Keratinocyte (primary cell): ENCODE measurements at regions not wholly inside any gene's neighbourhood (a gene's known extent, or its start where the extent isn't known, plus 50 kb on each side); places are given as distances from the start of the nearest gene placed in this dataset.
A peak's percentile ranks its signal among the peaks of the same experiment; 100 is the strongest.

Source experiments
- DNase-seq: peaks from one replicate; pipeline ENCODE4 v3.0.0-alpha.2; 2011; ENCODE audit warnings: low read depth, missing footprints, low spot score
- FAIRE-seq: peaks from 2 replicates; lab custom pipeline; 2011; peaks lifted over from hg19 to GRCh38; lab: Jason Lieb, UNC
- H2AFZ ChIP-seq: 2 replicates; pipeline ENCODE4 v1.6.0; 2012; ENCODE audit warnings: low read length, control low read depth, inconsistent platforms; ENCODE audit not compliant: control insufficient read depth
- H3K27ac ChIP-seq: 2 replicates; pipeline ENCODE4 v1.5.1; 2011; ENCODE audit warnings: low read length; ENCODE audit not compliant: control insufficient read depth, insufficient read depth
- H3K27me3 ChIP-seq: 3 replicates; pipeline ENCODE4 v1.6.0; 2011; ENCODE audit warnings: low read length; ENCODE audit not compliant: control insufficient read depth, insufficient read depth; ENCODE audit errors: extremely low read depth
- H3K36me3 ChIP-seq, 2 experiments: 2 replicates in 1 of 2; 3 replicates in 1 of 2; pipeline ENCODE4 v1.5.1; 2011; ENCODE audit warnings: low read length in 2 of 2, mild to moderate bottlenecking in 1 of 2; ENCODE audit not compliant: control insufficient read depth in 2 of 2, insufficient read depth in 2 of 2; ENCODE audit errors: extremely low read depth in 1 of 2
- H3K4me1 ChIP-seq: 3 replicates; pipeline ENCODE4 v1.5.1; 2011; ENCODE audit warnings: low read length; ENCODE audit not compliant: control insufficient read depth, insufficient read depth; ENCODE audit errors: extremely low read depth
- H3K4me2 ChIP-seq: 3 replicates; pipeline ENCODE4 v1.6.0; 2011; ENCODE audit warnings: low read depth, low read length; ENCODE audit not compliant: control insufficient read depth, insufficient read depth; ENCODE audit errors: extremely low read depth
- H3K4me3 ChIP-seq, 3 experiments: fragments of 200-600 bp in 1 of 3; sonication (generic) in 1 of 3; 2 replicates in 2 of 3; 3 replicates in 1 of 3; pipeline ENCODE4 v1.5.1; 2011 to 2016; ENCODE audit warnings: low read length in 3 of 3, mild to moderate bottlenecking in 3 of 3, control low read depth in 2 of 3, inconsistent platforms in 1 of 3, low read depth in 1 of 3, mixed read lengths in 1 of 3, mixed run types in 1 of 3, moderate library complexity in 1 of 3; ENCODE audit not compliant: control insufficient read depth in 2 of 3, insufficient read depth in 2 of 3; ENCODE audit errors: extremely low read depth in 1 of 3
- H3K79me2 ChIP-seq: 2 replicates; pipeline ENCODE4 v1.6.0; 2012; ENCODE audit warnings: low read length; ENCODE audit not compliant: control insufficient read depth, insufficient read depth
- H3K9ac ChIP-seq: 3 replicates; pipeline ENCODE4 v1.6.0; 2011; ENCODE audit warnings: low read length; ENCODE audit not compliant: control insufficient read depth, insufficient read depth; ENCODE audit errors: extremely low read depth
- H3K9me1 ChIP-seq: 3 replicates; pipeline ENCODE4 v1.6.0; 2011; ENCODE audit warnings: low read length; ENCODE audit not compliant: control insufficient read depth, insufficient read depth; ENCODE audit errors: extremely low read depth
- H3K9me3 ChIP-seq: 2 replicates; pipeline ENCODE4 v1.5.1; 2012; ENCODE audit warnings: low read depth, low read length; ENCODE audit not compliant: control insufficient read depth
- H4K20me1 ChIP-seq: 3 replicates; pipeline ENCODE4 v1.6.0; 2011; ENCODE audit warnings: low read length; ENCODE audit not compliant: control insufficient read depth, insufficient read depth; ENCODE audit errors: extremely low read depth
- CTCF ChIP-seq, 3 experiments: IDR thresholded peaks in 1 of 3; conservative IDR thresholded peaks in 1 of 3; optimal IDR thresholded peaks in 1 of 3; 2 replicates in 2 of 3; 3 replicates in 1 of 3; pipeline versions ENCODE3 to v1.5.1; 2011; ENCODE audit warnings: low read length in 3 of 3, mild to moderate bottlenecking in 3 of 3, moderate library complexity in 2 of 3, control low read depth in 1 of 3, inconsistent platforms in 1 of 3; ENCODE audit not compliant: insufficient read depth in 2 of 3; ENCODE audit errors: extremely low read depth in 1 of 3
- EZH2 ChIP-seq: IDR thresholded peaks from one replicate; pipeline ENCODE4 v1.6.1; 2012; ENCODE audit warnings: inconsistent platforms, mild to moderate bottlenecking, low read length, moderate library complexity
- dilution Hi-C: fragments of 300-500 bp; cut with MboI; formaldehyde crosslinking; loops from one replicate; pipeline ENCODE4 v1.7.0; 2020; ENCODE audit warnings: low sequenced_read_pairs; ENCODE audit not compliant: extremely low pct_ligation_motif_present

- H3K27ac ChIP-seq = peak overlapping the region; percentile 70
- H4K20me1 ChIP-seq = no peaks in the 10 kb centered on the region
- H3K9me1 ChIP-seq = no peaks in the 10 kb centered on the region
- no peak overlapping the region for H3K4me3 ChIP-seq
- DNase-seq = peak; percentile 98
- no peaks in the 10 kb centered on the region for H3K36me3 ChIP-seq
- H3K27me3 ChIP-seq = no peaks in the 10 kb centered on the region
- H3K4me1 ChIP-seq = peaks cover 19% of the 10 kb centered on the region
- H3K79me2 ChIP-seq = no peaks in the 10 kb centered on the region
- peak overlapping the region; percentile 53 for H3K4me2 ChIP-seq
- no peaks in the 10 kb centered on the region for H3K9me3 ChIP-seq
- TF ChIP-seq EZH2 (no peak), CTCF (optimal IDR thresholded peaks at IDR 0.05 in 1 of 3, IDR thresholded peaks at IDR 0.05 in 1 of 3, conservative IDR thresholded peaks at IDR 0.05 in 1 of 3; ENCODE audit: extremely low read depth in 1 of 3, insufficient read depth in 2 of 3, low read length in 3 of 3) (no peak)
- no peak overlapping the region for H3K9ac ChIP-seq
- peak overlapping the region; percentile 75 for H2AFZ ChIP-seq
- dilution Hi-C loops = no loop called here
- FAIRE-seq = peak; percentile 84
Measured at GRCh38 chr13:83941701-83942335, 59.5 kb upstream of the SLITRK1 start.

GRCh38 chr13:83940742-83941141 lies 58.5 kb upstream of the SLITRK1 start:
- Histone ChIP-seq H2AFZ (peak overlapping the region; percentile 15), H3K4me3 (no peak overlapping the region), H3K4me1 (peaks cover 19% of the 10 kb centered on the region), H3K36me3 (no peaks in the 10 kb centered on the region), H3K4me2 (peak overlapping the region; percentile 53), H3K79me2 (no peaks in the 10 kb centered on the region), H3K9me1 (no peaks in the 10 kb centered on the region), H3K9ac (no peak overlapping the region), H3K27ac (peak overlapping the region; percentile 70), H3K27me3 (no peaks in the 10 kb centered on the region), H4K20me1 (no peaks in the 10 kb centered on the region), H3K9me3 (no peaks in the 10 kb centered on the region)
- no peak for TF ChIP-seq EZH2
- no peak for TF ChIP-seq CTCF (optimal IDR thresholded peaks at IDR 0.05 in 1 of 3, IDR thresholded peaks at IDR 0.05 in 1 of 3, conservative IDR thresholded peaks at IDR 0.05 in 1 of 3; ENCODE audit: extremely low read depth in 1 of 3, insufficient read depth in 2 of 3, low read length in 3 of 3)
- FAIRE-seq (no peak), DNase-seq (peak; percentile 67)
- dilution Hi-C loops = no loop called here
